HL-60 (cell line): ENCODE measurements at regions not wholly inside any gene's neighbourhood (a gene's known extent, or its start where the extent isn't known, plus 50 kb on each side); places are given as distances from the start of the nearest gene placed in this dataset.

Experiments
- CTCF ChIP-seq: IDR thresholded peaks from one replicate; pipeline ENCODE4 v1.5.1; 2011; ENCODE audit warnings: low read length, control low read depth, inconsistent platforms; ENCODE audit not compliant: insufficient read depth
- POLR2AphosphoS5 ChIP-seq: IDR thresholded peaks from 2 replicates; pipeline ENCODE4 v1.6.1; 2012; ENCODE audit warnings: low read depth

GRCh38 chr10:106213493-106213892 is 951.0 kb downstream of the SORCS1 start:
- TF ChIP-seq CTCF = no peak
- no peak for TF ChIP-seq POLR2AphosphoS5
